Loucy (cell line): ENCODE measurements at regions not wholly inside any gene's neighbourhood (a gene's known extent, or its start where the extent isn't known, plus 50 kb on each side); places are given as distances from the start of the nearest gene placed in this dataset.

Experiments used
- EZH2phosphoT487 ChIP-seq: fragments of 200-600 bp; IDR thresholded peaks from 2 replicates; pipeline ENCODE4 v1.6.1; 2018; ENCODE audit warnings: antibody characterized with exemption, mild to moderate bottlenecking, moderate library complexity, borderline replicate concordance
- TF ChIP-seq, protein P1 (sequence below): fragments of 200-600 bp; sonication (generic); conservative IDR thresholded peaks from 2 replicates; pipeline ENCODE4 v1.5.1; 2014; ENCODE audit warnings: mild to moderate bottlenecking, antibody characterized with exemption, low read length

- no peak for TF ChIP-seq EZH2phosphoT487
- TF ChIP-seq, protein P1, sequence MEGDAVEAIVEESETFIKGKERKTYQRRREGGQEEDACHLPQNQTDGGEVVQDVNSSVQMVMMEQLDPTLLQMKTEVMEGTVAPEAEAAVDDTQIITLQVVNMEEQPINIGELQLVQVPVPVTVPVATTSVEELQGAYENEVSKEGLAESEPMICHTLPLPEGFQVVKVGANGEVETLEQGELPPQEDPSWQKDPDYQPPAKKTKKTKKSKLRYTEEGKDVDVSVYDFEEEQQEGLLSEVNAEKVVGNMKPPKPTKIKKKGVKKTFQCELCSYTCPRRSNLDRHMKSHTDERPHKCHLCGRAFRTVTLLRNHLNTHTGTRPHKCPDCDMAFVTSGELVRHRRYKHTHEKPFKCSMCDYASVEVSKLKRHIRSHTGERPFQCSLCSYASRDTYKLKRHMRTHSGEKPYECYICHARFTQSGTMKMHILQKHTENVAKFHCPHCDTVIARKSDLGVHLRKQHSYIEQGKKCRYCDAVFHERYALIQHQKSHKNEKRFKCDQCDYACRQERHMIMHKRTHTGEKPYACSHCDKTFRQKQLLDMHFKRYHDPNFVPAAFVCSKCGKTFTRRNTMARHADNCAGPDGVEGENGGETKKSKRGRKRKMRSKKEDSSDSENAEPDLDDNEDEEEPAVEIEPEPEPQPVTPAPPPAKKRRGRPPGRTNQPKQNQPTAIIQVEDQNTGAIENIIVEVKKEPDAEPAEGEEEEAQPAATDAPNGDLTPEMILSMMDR: no peak
Observed at GRCh38 chr14:61878931-61879330, 116.7 kb downstream of the SNAPC1 start.
